Upper lobe of right lung (tissue), 1 donor: ENCODE measurements at regions not wholly inside any gene's neighbourhood (a gene's known extent, or its start where the extent isn't known, plus 50 kb on each side); places are given as distances from the start of the nearest gene placed in this dataset.
"Not testable (repeated sequence)": the region's sequence is repeated elsewhere in the genome, so short reads cannot be mapped to it uniquely, and the experiment has no call there.

Experiments used
- ATAC-seq: fragments of 200-7000 bp; cut with Tn5 transposase; one replicate; pipeline ENCODE4 v1.9.1; 2020; ENCODE audit warnings: mild to moderate bottlenecking, moderate library complexity
- DNase-seq: peaks from one replicate; pipeline ENCODE4 v3.0.0-alpha.2; 2020
- H3K27ac ChIP-seq: fragments of 200-600 bp; one replicate; pipeline ENCODE4 v1.8.0; 2022
- H3K27me3 ChIP-seq: fragments of 200-600 bp; one replicate; pipeline ENCODE4 v1.8.0; 2022; ENCODE audit warnings: mild to moderate bottlenecking
- H3K36me3 ChIP-seq: fragments of 200-600 bp; one replicate; pipeline ENCODE4 v1.8.0; 2022
- H3K4me1 ChIP-seq: fragments of 200-600 bp; one replicate; pipeline ENCODE4 v1.8.0; 2022
- H3K4me3 ChIP-seq: fragments of 200-600 bp; one replicate; pipeline ENCODE4 v1.8.0; 2022; ENCODE audit warnings: mild to moderate bottlenecking
- H3K9me3 ChIP-seq: fragments of 200-600 bp; one replicate; pipeline ENCODE4 v1.8.0; 2022
- intact Hi-C: fragments of 100-400 bp; cut with DNase I; formaldehyde crosslinking; loops from one replicate; pipeline ENCODE4 v1.11.0; 2022
- TF ChIP-seq, protein P1 (sequence below): fragments of 200-600 bp; IDR thresholded peaks from one replicate; pipeline ENCODE4 v1.8.0; 2022; ENCODE audit warnings: antibody characterized with exemption
- donor health status: DM: no; HTN: yes; CAD: no; lungs with severe emphysema.

DNA sequence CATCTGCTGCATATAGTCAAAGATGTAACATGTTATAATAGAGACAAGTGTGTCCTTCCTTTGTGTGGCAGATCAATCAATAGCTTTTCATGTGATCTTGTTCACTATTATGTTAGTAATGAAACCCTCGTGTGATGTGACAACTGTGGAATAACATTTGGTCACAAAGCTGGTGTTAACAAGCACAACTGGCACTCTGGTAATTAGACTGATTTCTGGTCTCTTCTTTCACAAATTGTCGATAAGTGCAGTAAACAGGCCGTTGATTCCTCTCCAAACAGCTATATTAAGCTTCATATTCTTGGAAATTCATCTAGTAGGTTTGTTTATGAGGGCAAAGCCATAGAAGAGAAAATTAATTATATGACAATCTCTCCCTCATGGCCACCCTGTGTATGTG is 616.7 kb upstream of the PTBP2 start:
- intact Hi-C loops = no loop called here
- Histone ChIP-seq H3K36me3 (no peaks in the 10 kb centered on the region), H3K27me3 (no peaks in the 10 kb centered on the region), H3K9me3 (no peaks in the 10 kb centered on the region), H3K4me3 (no peak overlapping the region), H3K27ac (no peak overlapping the region), H3K4me1 (no peaks in the 10 kb centered on the region)
- TF ChIP-seq, protein P1, sequence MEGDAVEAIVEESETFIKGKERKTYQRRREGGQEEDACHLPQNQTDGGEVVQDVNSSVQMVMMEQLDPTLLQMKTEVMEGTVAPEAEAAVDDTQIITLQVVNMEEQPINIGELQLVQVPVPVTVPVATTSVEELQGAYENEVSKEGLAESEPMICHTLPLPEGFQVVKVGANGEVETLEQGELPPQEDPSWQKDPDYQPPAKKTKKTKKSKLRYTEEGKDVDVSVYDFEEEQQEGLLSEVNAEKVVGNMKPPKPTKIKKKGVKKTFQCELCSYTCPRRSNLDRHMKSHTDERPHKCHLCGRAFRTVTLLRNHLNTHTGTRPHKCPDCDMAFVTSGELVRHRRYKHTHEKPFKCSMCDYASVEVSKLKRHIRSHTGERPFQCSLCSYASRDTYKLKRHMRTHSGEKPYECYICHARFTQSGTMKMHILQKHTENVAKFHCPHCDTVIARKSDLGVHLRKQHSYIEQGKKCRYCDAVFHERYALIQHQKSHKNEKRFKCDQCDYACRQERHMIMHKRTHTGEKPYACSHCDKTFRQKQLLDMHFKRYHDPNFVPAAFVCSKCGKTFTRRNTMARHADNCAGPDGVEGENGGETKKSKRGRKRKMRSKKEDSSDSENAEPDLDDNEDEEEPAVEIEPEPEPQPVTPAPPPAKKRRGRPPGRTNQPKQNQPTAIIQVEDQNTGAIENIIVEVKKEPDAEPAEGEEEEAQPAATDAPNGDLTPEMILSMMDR = no peak
- DNase-seq = no peak
- no peak for ATAC-seq

DNA sequence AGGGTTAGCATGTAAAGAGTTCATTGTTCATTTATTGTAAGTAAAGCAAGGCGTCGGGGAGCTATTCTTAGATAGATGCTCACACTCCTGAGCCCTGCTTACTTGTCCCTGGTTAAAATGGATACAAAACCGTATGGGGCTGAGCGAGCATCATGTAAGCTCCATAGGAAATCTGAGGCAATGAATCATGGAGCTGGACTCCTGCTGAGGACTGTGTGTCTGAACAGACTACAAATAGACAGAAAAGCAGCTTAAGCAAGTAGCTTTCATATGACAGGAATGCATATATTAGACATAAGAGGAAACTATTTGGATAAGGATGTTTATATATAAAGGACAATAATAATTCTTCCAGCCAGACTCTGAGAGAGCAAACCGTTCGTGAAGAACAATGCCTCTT is 604.9 kb upstream of the PTBP2 start:
- Histone ChIP-seq H3K9me3 (no peaks in the 10 kb centered on the region), H3K27ac (no peak overlapping the region), H3K4me3 (no peak overlapping the region), H3K27me3 (no peaks in the 10 kb centered on the region), H3K36me3 (no peaks in the 10 kb centered on the region), H3K4me1 (no peaks in the 10 kb centered on the region)
- TF ChIP-seq, protein P1 = no peak
- no peak for ATAC-seq
- intact Hi-C loops = no loop called here
- DNase-seq = no peak

DNA sequence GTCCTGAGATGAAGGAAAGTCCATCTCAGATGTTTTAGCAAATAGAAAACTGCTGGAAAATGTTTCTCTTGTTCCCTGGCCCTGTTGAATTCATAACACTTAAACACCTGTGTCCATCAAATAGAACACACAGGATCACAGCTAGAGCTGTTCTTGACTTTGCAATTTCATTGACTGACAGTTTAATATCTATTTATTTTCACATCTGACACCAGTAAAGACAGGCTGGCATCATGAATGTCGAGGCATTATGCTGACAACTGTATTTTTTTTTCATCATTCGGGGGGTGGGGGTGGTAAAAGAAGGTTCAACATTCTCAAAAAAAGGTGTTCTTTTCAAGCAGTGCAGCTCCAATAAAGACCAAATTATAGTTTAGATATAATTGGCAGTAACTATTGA is 591.2 kb upstream of the PTBP2 start:
- Histone ChIP-seq H3K4me1 (no peaks in the 10 kb centered on the region), H3K4me3 (no peak overlapping the region), H3K9me3 (no peaks in the 10 kb centered on the region), H3K27ac (no peak overlapping the region), H3K36me3 (no peaks in the 10 kb centered on the region), H3K27me3 (no peaks in the 10 kb centered on the region)
- intact Hi-C loops = no loop called here
- TF ChIP-seq, protein P1 = no peak
- ATAC-seq = no peak
- DNase-seq = no peak

DNA sequence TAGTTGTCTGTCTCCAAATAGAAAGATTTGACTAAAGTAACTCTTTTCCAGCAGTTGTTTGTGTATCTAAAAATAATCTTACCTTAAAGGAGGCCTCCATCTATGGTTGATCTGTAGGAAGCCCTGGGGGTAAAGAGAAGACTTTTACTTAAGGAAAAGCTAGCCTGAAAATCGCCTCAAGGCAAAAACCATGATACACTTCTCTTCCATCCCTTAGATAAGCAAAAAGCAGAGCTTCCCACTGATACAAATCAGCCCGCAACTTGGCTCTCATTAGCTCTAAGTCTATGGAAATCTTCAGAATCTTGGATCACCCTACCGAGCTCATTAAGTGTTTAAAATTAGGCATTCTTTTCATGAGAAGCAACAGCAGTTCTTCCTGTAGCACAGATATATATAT is 576.9 kb upstream of the PTBP2 start:
- H3K4me3 ChIP-seq = no peak overlapping the region
- no peak overlapping the region for H3K27ac ChIP-seq
- no peaks in the 10 kb centered on the region for H3K9me3 ChIP-seq
- no peaks in the 10 kb centered on the region for H3K4me1 ChIP-seq
- H3K36me3 ChIP-seq = no peaks in the 10 kb centered on the region
- TF ChIP-seq, protein P1 = no peak
- intact Hi-C loops = no loop called here
- ATAC-seq = no peak
- no peak for DNase-seq
- no peaks in the 10 kb centered on the region for H3K27me3 ChIP-seq

DNA sequence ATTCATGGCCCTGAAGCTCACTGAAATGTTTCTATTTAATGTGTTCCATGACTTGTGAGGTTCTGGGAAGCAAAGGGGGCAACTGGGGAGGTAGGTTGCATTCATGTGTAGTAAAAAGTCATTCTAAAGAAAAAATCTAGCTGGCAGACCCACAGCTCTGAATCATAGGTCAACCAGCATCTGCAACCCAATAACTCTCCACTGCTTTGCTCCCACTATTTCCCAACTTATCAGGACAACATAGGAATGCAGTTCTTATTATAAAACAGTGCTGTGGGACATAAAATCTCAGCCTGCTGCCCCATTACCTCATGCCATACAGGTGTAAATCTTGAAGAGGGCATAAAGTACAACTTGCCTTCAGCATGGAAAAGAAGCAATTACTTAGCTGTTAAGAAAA is 576.1 kb upstream of the PTBP2 start:
- intact Hi-C loops = no loop called here
- ATAC-seq (no peak), DNase-seq (no peak)
- no peak overlapping the region for H3K4me3 ChIP-seq
- no peaks in the 10 kb centered on the region for H3K36me3 ChIP-seq
- no peak overlapping the region for H3K27ac ChIP-seq
- H3K9me3 ChIP-seq = no peaks in the 10 kb centered on the region
- TF ChIP-seq, protein P1 = no peak
- no peaks in the 10 kb centered on the region for H3K27me3 ChIP-seq
- no peaks in the 10 kb centered on the region for H3K4me1 ChIP-seq

DNA sequence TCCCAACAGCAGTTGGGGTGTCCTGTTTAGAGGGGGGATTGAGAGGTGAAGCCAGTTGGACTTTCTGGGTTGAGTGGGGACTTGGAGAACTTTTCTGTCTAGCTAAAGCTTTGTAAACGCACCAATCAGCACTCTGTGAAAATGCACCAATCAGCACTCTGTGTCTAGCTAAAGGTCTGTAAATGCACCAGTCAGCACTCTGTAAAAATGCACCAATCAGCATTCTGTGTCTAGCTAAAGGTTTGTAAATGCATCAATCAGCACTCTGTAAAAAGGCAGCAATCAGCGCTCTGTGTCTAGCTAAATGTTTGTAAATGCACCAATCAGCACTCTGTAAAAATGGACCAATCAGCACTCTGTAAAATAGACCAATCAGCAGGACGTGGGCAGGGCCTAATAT is 568.6 kb upstream of the PTBP2 start:
- DNase-seq, H3K27ac ChIP-seq, H3K4me1 ChIP-seq, H3K27me3 ChIP-seq, ATAC-seq, intact Hi-C loops, H3K9me3 ChIP-seq, H3K4me3 ChIP-seq, H3K36me3 ChIP-seq: not testable (repeated sequence)
